ENCODE measurements at regions not wholly inside any gene's neighbourhood (a gene's known extent, or its start where the extent isn't known, plus 50 kb on each side); places are given as distances from the start of the nearest gene placed in this dataset.

DNA sequence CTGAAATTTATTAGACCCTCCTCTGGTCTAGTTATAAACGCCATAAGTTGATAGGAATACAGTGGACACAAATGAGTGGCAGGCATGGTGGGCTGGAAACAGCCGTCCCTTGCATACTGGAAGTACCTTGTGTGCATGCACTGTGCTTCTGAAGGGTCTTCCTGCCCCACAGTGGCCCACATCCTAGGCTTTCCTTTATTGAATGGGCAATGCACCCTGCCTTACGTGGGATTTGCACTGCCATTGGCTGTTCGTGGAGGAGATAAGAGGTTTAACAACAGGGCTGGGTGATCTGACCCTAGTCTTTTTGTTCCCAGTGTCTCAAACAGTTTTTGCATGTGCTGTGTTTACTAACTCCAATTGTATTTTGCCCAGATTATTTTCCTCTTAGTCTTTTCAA is 480.8 kb downstream of the GADD45G start:
- no peaks in the 10 kb centered on the region for H3K4me1 ChIP-seq (replicated peaks in 1 of 2)
- no peaks in the 10 kb centered on the region for H3K9me3 ChIP-seq (replicated peaks in 1 of 3)
- intact Hi-C loops (cut with DNase I) = no loop called here
- 90 to 94% (median 91%) methylated on average over 4 of the region's 4 CpGs for WGBS, 4 donors
- no peak overlapping the region for H3K4me3 ChIP-seq
- no peaks in the 10 kb centered on the region for H3K27me3 ChIP-seq
- TF ChIP-seq POLR2A (IDR thresholded peaks at IDR 0.05) = no peak
- TF ChIP-seq, protein P1, sequence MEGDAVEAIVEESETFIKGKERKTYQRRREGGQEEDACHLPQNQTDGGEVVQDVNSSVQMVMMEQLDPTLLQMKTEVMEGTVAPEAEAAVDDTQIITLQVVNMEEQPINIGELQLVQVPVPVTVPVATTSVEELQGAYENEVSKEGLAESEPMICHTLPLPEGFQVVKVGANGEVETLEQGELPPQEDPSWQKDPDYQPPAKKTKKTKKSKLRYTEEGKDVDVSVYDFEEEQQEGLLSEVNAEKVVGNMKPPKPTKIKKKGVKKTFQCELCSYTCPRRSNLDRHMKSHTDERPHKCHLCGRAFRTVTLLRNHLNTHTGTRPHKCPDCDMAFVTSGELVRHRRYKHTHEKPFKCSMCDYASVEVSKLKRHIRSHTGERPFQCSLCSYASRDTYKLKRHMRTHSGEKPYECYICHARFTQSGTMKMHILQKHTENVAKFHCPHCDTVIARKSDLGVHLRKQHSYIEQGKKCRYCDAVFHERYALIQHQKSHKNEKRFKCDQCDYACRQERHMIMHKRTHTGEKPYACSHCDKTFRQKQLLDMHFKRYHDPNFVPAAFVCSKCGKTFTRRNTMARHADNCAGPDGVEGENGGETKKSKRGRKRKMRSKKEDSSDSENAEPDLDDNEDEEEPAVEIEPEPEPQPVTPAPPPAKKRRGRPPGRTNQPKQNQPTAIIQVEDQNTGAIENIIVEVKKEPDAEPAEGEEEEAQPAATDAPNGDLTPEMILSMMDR (IDR thresholded peaks at IDR 0.05) = no peak
- DNase-seq = no peak
- H3K27ac ChIP-seq = no peak overlapping the region
- H3K36me3 ChIP-seq (replicated peaks in 1 of 2) = no peaks in the 10 kb centered on the region

DNA sequence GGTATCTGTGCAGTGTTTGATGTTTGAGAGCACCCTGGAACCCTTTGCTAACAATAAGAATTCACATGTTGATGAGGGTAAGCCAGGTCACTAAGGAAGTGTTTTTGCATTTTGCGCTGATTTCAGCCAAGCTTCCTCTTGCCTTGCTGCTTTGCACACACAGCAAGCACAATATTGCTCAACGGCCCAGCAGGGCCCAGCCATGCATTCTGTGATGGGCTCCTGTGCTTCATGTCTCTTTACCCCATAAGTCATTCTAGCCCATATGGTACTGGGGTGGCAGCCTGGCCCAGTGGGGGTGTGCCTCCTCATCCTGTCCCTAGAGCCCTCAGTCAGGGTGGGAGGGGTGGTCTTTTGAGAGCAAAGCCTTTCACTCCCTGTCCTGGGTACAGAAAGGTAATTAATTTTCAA is 481.3 kb downstream of the GADD45G start:
- peak in 1 of 7 donors; percentile 38 for DNase-seq
- no peak for TF ChIP-seq POLR2A (IDR thresholded peaks at IDR 0.05)
- TF ChIP-seq, protein P1 (IDR thresholded peaks at IDR 0.05) = no peak
- Histone ChIP-seq H3K27me3 (no peaks in the 10 kb centered on the region), H3K4me1 (replicated peaks in 1 of 2) (no peaks in the 10 kb centered on the region), H3K9me3 (replicated peaks in 1 of 3) (no peaks in the 10 kb centered on the region), H3K27ac (no peak overlapping the region), H3K4me3 (no peak overlapping the region), H3K36me3 (replicated peaks in 1 of 2) (no peaks in the 10 kb centered on the region)
- WGBS, 4 donors = 43 to 81% (median 70%) methylated on average over 2 of the region's 2 CpGs
- intact Hi-C loops (cut with DNase I) = no loop called here

DNA sequence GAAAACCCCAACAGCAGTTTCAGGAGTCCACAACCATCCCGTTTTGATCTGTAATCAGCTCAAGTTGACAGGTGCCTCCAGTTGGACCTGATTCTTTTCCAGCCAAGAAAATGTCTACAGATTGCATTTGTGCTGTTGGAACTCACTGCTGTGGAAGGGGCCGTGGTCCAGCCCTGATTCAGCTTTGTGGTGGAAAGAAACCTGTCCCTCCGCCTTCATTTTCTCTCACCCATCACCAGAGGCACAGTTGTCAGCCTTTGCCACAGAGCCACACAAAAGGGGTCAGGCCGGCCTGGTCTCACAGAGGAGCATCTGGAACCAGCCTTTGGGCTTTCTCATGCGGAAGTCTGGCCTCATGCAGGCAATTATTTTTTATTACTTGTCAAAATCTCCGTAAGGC is 483.6 kb downstream of the GADD45G start:
- WGBS, 4 donors = 70 to 93% (median 85%) methylated on average over 6 of the region's 6 CpGs
- intact Hi-C loops (cut with DNase I) = no loop called here
- no peak for DNase-seq
- no peak overlapping the region for H3K4me3 ChIP-seq
- no peak overlapping the region for H3K27ac ChIP-seq
- TF ChIP-seq, protein P1 (IDR thresholded peaks at IDR 0.05) = no peak
- TF ChIP-seq POLR2A (IDR thresholded peaks at IDR 0.05) = no peak
- H3K9me3 ChIP-seq (replicated peaks in 1 of 3) = no peaks in the 10 kb centered on the region
- H3K36me3 ChIP-seq (replicated peaks in 1 of 2) = no peaks in the 10 kb centered on the region
- no peaks in the 10 kb centered on the region for H3K27me3 ChIP-seq
- no peaks in the 10 kb centered on the region for H3K4me1 ChIP-seq (replicated peaks in 1 of 2)

DNA sequence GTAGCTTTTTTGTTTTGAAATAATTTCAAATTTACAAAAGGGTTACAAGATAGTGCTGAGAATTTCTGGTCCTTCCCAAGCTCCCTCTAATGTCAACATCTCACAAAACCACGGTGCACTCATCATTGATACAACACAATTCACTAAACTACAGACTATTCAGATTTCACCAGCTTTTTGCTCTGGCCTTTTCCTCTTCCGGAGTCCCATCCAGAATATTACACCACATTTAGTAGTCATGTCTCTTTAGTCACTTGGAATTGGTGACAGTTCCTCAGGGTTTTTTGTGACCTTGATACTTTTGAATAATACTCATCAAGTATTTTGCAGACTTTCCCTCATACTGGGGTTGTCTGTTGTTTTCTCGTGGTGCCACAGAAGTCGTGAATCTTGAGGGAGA is 484.0 kb downstream of the GADD45G start:
- H3K4me1 ChIP-seq (replicated peaks in 1 of 2) = no peaks in the 10 kb centered on the region
- no peak for DNase-seq
- no peaks in the 10 kb centered on the region for H3K9me3 ChIP-seq (replicated peaks in 1 of 3)
- H3K27me3 ChIP-seq = no peaks in the 10 kb centered on the region
- intact Hi-C loops (cut with DNase I) = no loop called here
- WGBS, 4 donors = 49 to 56% (median 52%) methylated on average over 4 of the region's 4 CpGs
- H3K27ac ChIP-seq = no peak overlapping the region
- no peak overlapping the region for H3K4me3 ChIP-seq
- H3K36me3 ChIP-seq (replicated peaks in 1 of 2) = no peaks in the 10 kb centered on the region
- no peak for TF ChIP-seq POLR2A (IDR thresholded peaks at IDR 0.05)
- TF ChIP-seq, protein P1 (IDR thresholded peaks at IDR 0.05) = no peak
